Activated CD4-positive, alpha-beta T cell treated with anti-CD3 and anti-CD28 coated beads, Interleukin-2, amount 10 ng/mL, durations not matched to agents 7 days and 5 days (primary cell): ENCODE measurements at regions not wholly inside any gene's neighbourhood (a gene's known extent, or its start where the extent isn't known, plus 50 kb on each side); places are given as distances from the start of the nearest gene placed in this dataset.

Experiments
- CTCF ChIA-PET: fragments of 350-600 bp; sonication (Branson Sonifier 250); formaldehyde crosslinking; loops from one replicate; lab custom pipeline; 2021; ENCODE audit warnings: antibody characterized with exemption; lab: Charles Lee
- POLR2A ChIA-PET: fragments of 350-600 bp; sonication (Branson Sonifier 250); formaldehyde crosslinking; loops from one replicate; lab custom pipeline; 2021; ENCODE audit warnings: antibody characterized with exemption; lab: Charles Lee
- DNase-seq: peaks from one replicate; pipeline ENCODE4 v3.0.0-alpha.2; 2020
- H3K27ac Mint-ChIP-seq: one replicate; pipeline ENCODE4 v1.8.0; 2021; ENCODE audit warnings: mild to moderate bottlenecking, moderate library complexity, mixed read lengths
- H3K27me3 Mint-ChIP-seq: one replicate; pipeline ENCODE4 v1.8.0; 2021; ENCODE audit warnings: mixed read lengths
- H3K36me3 Mint-ChIP-seq: one replicate; pipeline ENCODE4 v1.8.0; 2021; ENCODE audit warnings: low read depth, mixed read lengths
- H3K4me1 Mint-ChIP-seq: one replicate; pipeline ENCODE4 v1.8.0; 2021; ENCODE audit warnings: mixed read lengths
- H3K4me3 Mint-ChIP-seq: one replicate; pipeline ENCODE4 v1.8.0; 2021; ENCODE audit warnings: mild to moderate bottlenecking, moderate library complexity, mixed read lengths
- H3K9me3 Mint-ChIP-seq: one replicate; pipeline ENCODE4 v1.8.0; 2021; ENCODE audit warnings: mixed read lengths

DNA sequence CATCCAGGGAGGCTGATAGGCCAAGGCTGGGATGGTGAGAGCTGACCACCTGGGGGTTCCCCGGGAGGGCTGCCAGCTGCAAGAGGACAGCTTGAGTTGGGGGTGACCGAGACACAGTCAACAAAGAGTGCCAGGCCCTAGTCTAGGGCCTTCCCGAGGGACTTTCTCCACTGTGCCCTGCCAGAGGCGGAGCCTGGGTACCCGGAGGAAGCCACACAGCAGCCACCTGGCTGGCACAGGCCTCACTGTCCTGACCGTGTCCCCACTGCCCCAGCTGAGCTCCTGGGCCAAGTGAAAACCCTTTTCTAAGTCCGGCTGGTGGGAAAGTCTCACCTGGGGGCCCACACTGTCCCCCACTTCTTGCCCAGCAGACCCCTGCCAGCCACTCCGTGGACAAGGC, 71.9 kb upstream of the GSE1 start:
- DNase-seq = no peak
- Mint-ChIP-seq H3K27me3 (no peaks in the 10 kb centered on the region), H3K9me3 (no peaks in the 10 kb centered on the region), H3K4me3 (no peak overlapping the region), H3K4me1 (no peaks in the 10 kb centered on the region), H3K27ac (no peak overlapping the region), H3K36me3 (no peaks in the 10 kb centered on the region)
- ChIA-PET CTCF (interaction anchor here (1.6 kb wide), 1 partner anchor 9 kb away, joined by 4 read pairs; no protein-coding TSS in a partner anchor), POLR2A (no interaction called here)

DNA sequence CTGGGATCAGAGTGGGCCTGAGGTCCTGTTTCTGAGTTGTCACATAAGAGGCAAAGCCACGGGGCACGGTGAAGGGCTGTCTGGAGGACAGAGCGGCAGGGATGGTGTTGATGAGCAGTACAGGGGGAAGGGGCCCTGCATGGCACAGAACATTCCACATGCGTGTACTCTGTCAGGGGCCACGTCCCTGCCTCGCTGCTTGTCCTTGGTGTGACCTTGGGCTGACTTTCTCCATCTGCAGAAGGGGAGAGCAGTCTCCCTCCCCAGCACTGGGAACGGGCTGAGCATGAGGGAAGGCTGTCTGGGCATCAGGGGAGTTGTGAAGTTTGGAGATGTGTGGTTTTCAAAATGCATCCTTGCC, 71.5 kb upstream of the GSE1 start:
- Mint-ChIP-seq H3K9me3 (no peaks in the 10 kb centered on the region), H3K36me3 (no peaks in the 10 kb centered on the region), H3K27ac (no peak overlapping the region), H3K27me3 (no peaks in the 10 kb centered on the region), H3K4me1 (no peaks in the 10 kb centered on the region), H3K4me3 (no peak overlapping the region)
- ChIA-PET CTCF (interaction anchor here (0.5 to 1.6 kb wide), 2 partner anchors 9 to 140 kb away, joined by 3 to 4 read pairs; no protein-coding TSS in a partner anchor), POLR2A (no interaction called here)
- no peak for DNase-seq

DNA sequence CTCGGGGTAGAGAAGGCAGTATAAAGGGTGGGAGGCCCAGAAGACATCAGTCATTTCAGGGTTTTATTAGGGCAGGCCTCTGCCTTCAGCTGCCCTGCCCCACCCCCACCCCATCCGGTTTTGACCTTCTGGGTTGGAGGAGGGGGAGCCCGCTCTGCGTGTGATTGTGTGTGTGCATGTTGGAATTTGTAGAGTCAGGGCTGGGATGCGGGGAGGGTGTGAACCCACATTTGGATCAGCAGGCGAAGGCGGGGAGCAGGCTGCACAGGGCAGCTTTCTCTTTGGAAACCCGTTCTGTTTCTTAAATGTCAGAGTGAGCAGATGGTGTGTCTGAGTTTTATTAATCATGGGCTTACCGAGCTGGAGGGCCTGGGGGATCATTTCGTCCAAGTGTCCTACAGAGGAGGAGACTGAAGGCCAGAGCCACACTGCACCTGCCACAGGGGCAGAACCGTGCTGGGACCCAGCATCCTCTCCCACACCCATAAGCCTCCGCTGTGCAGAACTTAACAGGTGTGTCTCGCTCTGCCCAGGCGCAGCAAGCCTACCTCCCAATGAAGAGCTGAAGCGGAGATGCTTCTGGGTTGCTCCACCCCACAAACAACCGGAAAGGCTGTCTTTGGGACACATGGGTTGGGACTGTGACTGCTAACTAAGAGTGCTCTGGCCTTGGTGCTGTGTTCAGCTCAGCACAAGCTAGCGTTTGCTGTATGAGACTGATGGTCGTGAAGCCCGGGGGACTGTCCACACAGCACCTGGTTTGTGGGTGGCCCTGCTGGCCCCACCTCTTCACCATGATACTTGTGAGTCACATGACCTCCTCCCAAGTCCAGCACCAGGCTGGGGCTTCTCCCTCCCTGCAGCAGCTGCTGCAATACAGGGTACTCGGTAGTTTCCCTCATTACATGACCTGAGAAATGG, 70.9 kb upstream of the GSE1 start:
- ChIA-PET POLR2A (no interaction called here), CTCF (interaction anchor here (0.5 to 1.3 kb wide), 2 partner anchors 11 to 140 kb away, joined by 3 read pairs; no protein-coding TSS in a partner anchor)
- Mint-ChIP-seq H3K9me3 (peaks cover 1% of the 10 kb centered on the region), H3K27me3 (no peaks in the 10 kb centered on the region), H3K27ac (no peak overlapping the region), H3K36me3 (no peaks in the 10 kb centered on the region), H3K4me1 (no peaks in the 10 kb centered on the region), H3K4me3 (no peak overlapping the region)
- DNase-seq = no peak

DNA sequence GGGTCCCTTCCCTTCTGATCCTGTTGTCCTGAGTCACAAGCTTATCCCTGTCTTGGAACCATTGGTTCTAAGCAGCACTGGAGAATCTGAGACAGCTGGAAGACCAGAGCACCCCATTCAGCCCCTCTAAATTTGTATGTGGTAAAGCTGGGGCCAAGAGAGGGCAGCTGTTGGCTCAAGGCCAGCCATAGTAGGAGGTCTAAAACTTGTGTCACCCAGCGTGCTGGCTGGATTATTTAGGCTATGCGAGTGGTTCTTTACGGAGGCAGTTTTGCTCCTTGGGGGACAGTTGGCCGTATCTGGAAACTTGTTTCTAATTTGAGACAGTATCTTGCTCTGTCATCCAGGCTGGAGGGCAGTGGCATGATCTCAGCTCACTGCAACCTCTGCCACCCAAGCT, 69.6 kb upstream of the GSE1 start:
- Mint-ChIP-seq H3K27ac (no peak overlapping the region), H3K27me3 (no peaks in the 10 kb centered on the region), H3K36me3 (no peaks in the 10 kb centered on the region), H3K4me1 (no peaks in the 10 kb centered on the region), H3K4me3 (no peak overlapping the region), H3K9me3 (peaks cover 2% of the 10 kb centered on the region)
- ChIA-PET CTCF (interaction anchor here (1.3 kb wide), 1 partner anchor 10 kb away, joined by 3 read pairs; no protein-coding TSS in a partner anchor), POLR2A (no interaction called here)
- DNase-seq = no peak

DNA sequence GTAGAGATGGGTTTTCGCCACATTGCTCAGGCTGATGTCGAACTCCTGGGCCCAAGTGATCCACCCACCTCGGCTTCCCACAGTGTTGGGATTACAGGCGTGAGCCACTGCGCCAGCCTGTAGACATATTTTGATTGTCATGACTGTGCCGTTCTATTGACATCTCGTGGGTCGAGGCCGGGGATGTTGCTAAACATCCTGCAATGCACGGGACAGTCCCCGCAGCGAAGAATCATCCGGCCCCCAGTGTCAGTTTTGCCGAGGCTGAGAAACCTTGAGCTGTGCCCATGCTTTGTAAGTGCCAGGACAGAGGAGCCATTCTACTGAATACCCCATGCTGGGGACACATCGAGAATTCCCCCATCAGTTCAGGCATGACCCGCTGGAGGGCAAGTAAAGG, 69.1 kb upstream of the GSE1 start:
- DNase-seq = no peak
- H3K36me3 Mint-ChIP-seq = no peaks in the 10 kb centered on the region
- no peak overlapping the region for H3K27ac Mint-ChIP-seq
- POLR2A ChIA-PET = no interaction called here
- CTCF ChIA-PET = interaction anchor here (1.3 kb wide), 1 partner anchor 9 kb away, joined by 3 read pairs; no protein-coding TSS in a partner anchor
- H3K9me3 Mint-ChIP-seq = peaks cover 2% of the 10 kb centered on the region
- H3K4me3 Mint-ChIP-seq = no peak overlapping the region
- H3K27me3 Mint-ChIP-seq = no peaks in the 10 kb centered on the region
- no peaks in the 10 kb centered on the region for H3K4me1 Mint-ChIP-seq

DNA sequence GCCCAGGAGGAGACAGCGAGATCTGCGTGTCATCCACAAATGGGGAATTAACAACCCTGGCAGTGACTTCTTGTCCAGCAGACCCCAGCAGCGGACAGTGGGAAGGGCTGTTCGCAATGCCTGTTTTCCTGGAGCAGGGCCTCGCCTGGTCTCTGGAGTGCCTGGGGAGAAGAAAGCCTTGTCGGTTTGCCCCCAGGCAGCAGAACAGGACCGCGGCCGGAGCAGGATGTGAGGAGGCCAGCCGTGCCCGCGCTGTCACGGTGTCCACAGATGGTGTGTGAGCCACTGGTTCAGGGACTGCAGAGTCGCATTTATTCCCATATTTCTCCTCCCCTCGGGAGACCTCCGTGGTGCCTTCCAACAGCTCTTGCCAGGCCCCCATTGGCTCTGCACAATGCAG, 68.5 kb upstream of the GSE1 start:
- POLR2A ChIA-PET = no interaction called here

GRCh38 chr16:85545227-85545818, 67.8 kb upstream of the GSE1 start:
- ChIA-PET CTCF (interaction anchor here (1.4 kb wide), 1 partner anchor 10 kb away, joined by 5 read pairs; no protein-coding TSS in a partner anchor), POLR2A (no interaction called here)
- Mint-ChIP-seq H3K9me3 (peaks cover 2% of the 10 kb centered on the region), H3K4me1 (no peaks in the 10 kb centered on the region), H3K27me3 (no peaks in the 10 kb centered on the region), H3K4me3 (no peak overlapping the region), H3K36me3 (no peaks in the 10 kb centered on the region), H3K27ac (no peak overlapping the region)
- no peak for DNase-seq

More for the DNA sequence above, 68.5 kb upstream of the GSE1 start:
- no peaks in the 10 kb centered on the region for H3K36me3 Mint-ChIP-seq
- peaks cover 2% of the 10 kb centered on the region for H3K9me3 Mint-ChIP-seq
- H3K4me1 Mint-ChIP-seq = no peaks in the 10 kb centered on the region
- H3K4me3 Mint-ChIP-seq = no peak overlapping the region
- no peaks in the 10 kb centered on the region for H3K27me3 Mint-ChIP-seq
- no peak for DNase-seq
- H3K27ac Mint-ChIP-seq = no peak overlapping the region
- CTCF ChIA-PET = interaction anchor here (1.4 kb wide), 1 partner anchor 10 kb away, joined by 5 read pairs; no protein-coding TSS in a partner anchor

- ChIA-PET POLR2A (no interaction called here), CTCF (interaction anchor here (0.7 kb wide), 1 partner anchor 166 kb away, joined by 3 read pairs; no protein-coding TSS in a partner anchor)
- Mint-ChIP-seq H3K27ac (no peak overlapping the region), H3K4me1 (peaks cover 2% of the 10 kb centered on the region), H3K4me3 (no peak overlapping the region), H3K27me3 (no peaks in the 10 kb centered on the region), H3K36me3 (no peaks in the 10 kb centered on the region), H3K9me3 (peaks cover 2% of the 10 kb centered on the region)
- DNase-seq = no peak
Observed at GRCh38 chr16:85546585-85547447, 66.3 kb upstream of the GSE1 start.

GRCh38 chr16:85548375-85548774, 64.7 kb upstream of the GSE1 start:
- H3K4me1 Mint-ChIP-seq = peaks cover 6% of the 10 kb centered on the region
- H3K36me3 Mint-ChIP-seq = no peaks in the 10 kb centered on the region
- ChIA-PET POLR2A (no interaction called here), CTCF (interaction anchor here (0.6 kb wide), 1 partner anchor 1302 kb away, joined by 3 read pairs; no protein-coding TSS in a partner anchor)
- DNase-seq = no peak
- H3K27ac Mint-ChIP-seq = no peak overlapping the region
- peaks cover 3% of the 10 kb centered on the region for H3K27me3 Mint-ChIP-seq
- H3K4me3 Mint-ChIP-seq = no peak overlapping the region
- peaks cover 2% of the 10 kb centered on the region for H3K9me3 Mint-ChIP-seq

GRCh38 chr16:85549766-85550421, 63.2 kb upstream of the GSE1 start:
- no peak overlapping the region for H3K27ac Mint-ChIP-seq
- H3K27me3 Mint-ChIP-seq = peaks cover 3% of the 10 kb centered on the region
- peaks cover 14% of the 10 kb centered on the region for H3K4me1 Mint-ChIP-seq
- POLR2A ChIA-PET = no interaction called here
- no peak overlapping the region for H3K4me3 Mint-ChIP-seq
- DNase-seq = no peak
- CTCF ChIA-PET = interaction anchor here (0.8 to 1.7 kb wide), 6 partner anchors 9 to 66 kb away, joined by 3 to 4 read pairs (median 3); no protein-coding TSS in a partner anchor
- H3K9me3 Mint-ChIP-seq = peaks cover 2% of the 10 kb centered on the region
- H3K36me3 Mint-ChIP-seq = no peaks in the 10 kb centered on the region

DNA sequence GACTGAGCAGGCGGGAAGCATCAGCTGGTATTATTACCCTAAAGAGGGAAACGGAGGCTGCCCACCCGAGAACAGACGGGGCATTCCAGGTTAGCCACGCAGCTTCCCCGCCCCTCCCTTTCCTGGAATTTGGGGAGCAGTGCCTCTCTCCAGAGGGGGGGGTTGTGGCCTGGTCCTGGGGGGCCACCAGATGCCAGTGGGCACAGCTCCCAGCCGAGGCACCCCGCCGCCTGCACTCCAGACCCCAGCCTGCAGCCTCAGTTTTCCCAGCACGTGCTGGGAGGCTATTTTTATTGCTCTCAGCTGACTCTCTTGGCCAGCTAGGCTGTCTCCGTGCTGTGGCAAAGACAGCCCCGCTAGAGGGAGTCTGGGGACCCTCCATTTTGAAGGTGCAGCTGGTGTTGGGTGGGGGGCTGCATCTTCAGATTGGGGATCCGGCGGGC, 62.7 kb upstream of the GSE1 start:
- H3K27me3 Mint-ChIP-seq = peaks cover 3% of the 10 kb centered on the region
- H3K4me1 Mint-ChIP-seq = peaks cover 14% of the 10 kb centered on the region
- ChIA-PET CTCF (interaction anchor here (0.8 to 1.7 kb wide), 7 partner anchors 10 to 66 kb away, joined by 3 to 4 read pairs (median 3); no protein-coding TSS in a partner anchor), POLR2A (no interaction called here)
- no peak overlapping the region for H3K27ac Mint-ChIP-seq
- H3K9me3 Mint-ChIP-seq = peaks cover 2% of the 10 kb centered on the region
- no peaks in the 10 kb centered on the region for H3K36me3 Mint-ChIP-seq
- H3K4me3 Mint-ChIP-seq = no peak overlapping the region
- no peak for DNase-seq
